Vagina (tissue), 2 donors: ENCODE measurements at regions not wholly inside any gene's neighbourhood (a gene's known extent, or its start where the extent isn't known, plus 50 kb on each side); places are given as distances from the start of the nearest gene placed in this dataset.

ENCODE experiments used
- CTCF ChIP-seq, 3 experiments: fragments of 450-650 bp in 2 of 3; fragments of 200-600 bp in 1 of 3; sonication (generic) in 1 of 3; IDR thresholded peaks; one replicate each; pipeline ENCODE4 v1.5.1; 2017 to 2019; ENCODE audit warnings: antibody characterized with exemption in 3 of 3, mild to moderate bottlenecking in 2 of 3, moderate library complexity in 2 of 3
- POLR2A ChIP-seq, 2 donors: fragments of 450-650 bp; IDR thresholded peaks; one replicate each; pipeline ENCODE4 v1.6.1; 2017; ENCODE audit warnings: antibody characterized with exemption in 2 of 2, mild to moderate bottlenecking in 2 of 2, moderate library complexity in 2 of 2
- POLR2AphosphoS5 ChIP-seq, 2 donors: sonication (generic); formaldehyde crosslinking; IDR thresholded peaks; one replicate each; pipeline ENCODE4 v1.9.0; 2017; ENCODE audit warnings: antibody characterized with exemption in 2 of 2, mild to moderate bottlenecking in 2 of 2, low read depth in 1 of 2; ENCODE audit not compliant: insufficient read depth in 1 of 2

GRCh38 chr2:120912101-120912985 is 176.7 kb downstream of the GLI2 start:
- TF ChIP-seq POLR2AphosphoS5 (IDR thresholded peaks at IDR 0.05; ENCODE audit: insufficient read depth in 1 of 2, low read depth in 1 of 2): peak; percentile 48 to 51
- TF ChIP-seq CTCF (IDR thresholded peaks at IDR 0.05): no peak
- no peak for TF ChIP-seq POLR2A (IDR thresholded peaks at IDR 0.05)
